ENCODE measurements at regions not wholly inside any gene's neighbourhood (a gene's known extent, or its start where the extent isn't known, plus 50 kb on each side); places are given as distances from the start of the nearest gene placed in this dataset.

DNA sequence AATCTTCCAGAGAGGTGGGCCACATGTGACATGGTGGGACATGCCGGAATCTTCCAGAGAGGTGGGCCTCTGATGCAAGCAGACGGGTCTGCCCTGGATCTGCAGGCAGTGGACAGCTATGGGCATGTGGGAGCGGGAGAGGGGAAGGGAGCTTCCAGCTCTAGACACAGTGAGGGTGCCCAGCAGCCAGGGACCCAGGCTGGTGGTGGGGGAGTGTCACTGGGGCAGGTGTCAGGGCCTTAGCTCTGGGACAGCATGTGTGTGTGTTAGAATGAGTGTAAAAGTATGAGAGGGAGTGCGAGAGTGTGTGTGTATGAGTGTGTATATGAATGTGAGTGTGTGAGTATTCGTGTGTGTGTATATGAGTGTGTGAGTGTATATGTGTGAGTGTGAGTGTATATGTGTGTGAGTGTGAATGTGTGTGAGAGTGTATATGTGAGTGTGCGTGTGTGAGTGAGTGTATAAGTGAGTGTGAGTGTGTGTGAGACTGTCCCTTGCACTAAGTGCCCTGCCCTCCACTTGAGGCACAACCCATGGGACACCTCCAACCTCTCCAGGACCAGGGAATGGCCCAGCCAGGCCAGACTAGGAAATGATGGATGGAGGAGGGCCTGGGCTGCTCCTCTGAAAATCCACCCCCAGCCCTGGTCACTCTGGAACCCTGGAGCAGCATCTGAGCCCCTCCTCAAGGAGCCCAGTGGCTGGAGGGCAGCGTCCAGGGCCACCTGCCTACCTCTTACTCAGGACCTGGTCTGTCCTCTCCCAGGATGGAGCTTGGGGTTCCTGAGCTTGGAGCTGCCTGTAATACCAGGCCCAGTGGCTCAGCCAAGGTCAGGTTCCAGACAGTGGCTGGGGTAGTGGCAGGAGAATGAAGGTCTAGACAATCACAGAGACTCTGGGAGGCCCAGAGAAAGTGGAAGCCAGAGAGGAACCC lies 122.2 kb downstream of the C9orf50 start:
- H3K9ac ChIP-seq (replicated peaks; ENCODE audit: extremely low read depth, insufficient read depth, low read length): no peak overlapping the region
- POLR2A ChIA-PET: interaction anchor here (2.2 kb wide), 1 partner anchor 321 kb away, joined by 24 read pairs; the partner anchor contains the start of gene IER5L
- no peaks in the 10 kb centered on the region for H3K79me2 ChIP-seq (ENCODE audit: control insufficient read depth, insufficient read depth, low read length)
- H3K36me3 ChIP-seq (ENCODE audit: control insufficient read depth in 2 of 2, extremely low read depth in 1 of 2, insufficient read depth in 2 of 2, low read length in 2 of 2): peaks cover 0 to 2% of the 10 kb centered on the region in 2 experiments
- CTCF ChIA-PET: no interaction called here
- no peaks in the 10 kb centered on the region for H3K27me3 ChIP-seq (ENCODE audit: control insufficient read depth in 2 of 2, insufficient read depth in 2 of 2, low read length in 2 of 2)
- dilution Hi-C loops (cut with MboI; ENCODE audit: extremely low pct_ligation_motif_present, low sequenced_read_pairs) (no loop called here), intact Hi-C loops (cut with micrococcal nuclease) (no loop called here)
- H3K9me3 ChIP-seq (replicated peaks; ENCODE audit: control insufficient read depth, insufficient read depth, low read length): no peaks in the 10 kb centered on the region
- H4K20me1 ChIP-seq (replicated peaks; ENCODE audit: control insufficient read depth, extremely low read depth, insufficient read depth, low read length): no peaks in the 10 kb centered on the region
- no TSS peak for BruUV-seq (replicated peaks)
- H2AFZ ChIP-seq (ENCODE audit: low read depth, low read length): no peak overlapping the region
- no peak for DNase-seq (ENCODE audit: low read depth, low spot score)
- no peaks in the 10 kb centered on the region for H3K9me1 ChIP-seq (replicated peaks; ENCODE audit: control insufficient read depth, extremely low read depth, insufficient read depth, low read length)
- H3K4me2 ChIP-seq (ENCODE audit: insufficient read depth, low read length): no peak overlapping the region
- no peak overlapping the region for H3K4me3 ChIP-seq (replicated peaks in 1 of 3; ENCODE audit: insufficient read depth in 1 of 3, low read depth in 1 of 3, low read length in 3 of 3)
- H3K4me1 ChIP-seq (ENCODE audit: control insufficient read depth, extremely low read depth, insufficient read depth, low read length): peaks cover 21% of the 10 kb centered on the region
- FAIRE-seq: no peak
- H3K27ac ChIP-seq (ENCODE audit: insufficient read depth, low read depth, low read length): no peak overlapping the region
- TF ChIP-seq POLR2AphosphoS5 (IDR thresholded peaks at IDR 0.05; ENCODE audit: insufficient read depth, low read depth, low read length) (no peak), GATA2 (IDR thresholded peaks at IDR 0.05; ENCODE audit: insufficient read depth, insufficient read length, low read depth, low read length) (no peak), EZH2 (IDR thresholded peaks at IDR 0.05; ENCODE audit: borderline replicate concordance, low read depth, low read length, severe bottlenecking) (no peak), MYC (IDR thresholded peaks at IDR 0.05; ENCODE audit: low read depth, low read length) (no peak), POLR2A (IDR thresholded peaks at IDR 0.05; ENCODE audit: low read depth, low read length) (no peak), JUN (IDR thresholded peaks at IDR 0.05; ENCODE audit: borderline replicate concordance, insufficient read depth, insufficient read length, low read depth) (no peak), FOS (IDR thresholded peaks at IDR 0.05; ENCODE audit: borderline replicate concordance, insufficient read depth, low read length) (no peak)
- TF ChIP-seq, protein P1, sequence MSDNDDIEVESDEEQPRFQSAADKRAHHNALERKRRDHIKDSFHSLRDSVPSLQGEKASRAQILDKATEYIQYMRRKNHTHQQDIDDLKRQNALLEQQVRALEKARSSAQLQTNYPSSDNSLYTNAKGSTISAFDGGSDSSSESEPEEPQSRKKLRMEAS (IDR thresholded peaks at IDR 0.05; ENCODE audit: insufficient read depth, insufficient read length): no peak
- TF ChIP-seq, protein P2, sequence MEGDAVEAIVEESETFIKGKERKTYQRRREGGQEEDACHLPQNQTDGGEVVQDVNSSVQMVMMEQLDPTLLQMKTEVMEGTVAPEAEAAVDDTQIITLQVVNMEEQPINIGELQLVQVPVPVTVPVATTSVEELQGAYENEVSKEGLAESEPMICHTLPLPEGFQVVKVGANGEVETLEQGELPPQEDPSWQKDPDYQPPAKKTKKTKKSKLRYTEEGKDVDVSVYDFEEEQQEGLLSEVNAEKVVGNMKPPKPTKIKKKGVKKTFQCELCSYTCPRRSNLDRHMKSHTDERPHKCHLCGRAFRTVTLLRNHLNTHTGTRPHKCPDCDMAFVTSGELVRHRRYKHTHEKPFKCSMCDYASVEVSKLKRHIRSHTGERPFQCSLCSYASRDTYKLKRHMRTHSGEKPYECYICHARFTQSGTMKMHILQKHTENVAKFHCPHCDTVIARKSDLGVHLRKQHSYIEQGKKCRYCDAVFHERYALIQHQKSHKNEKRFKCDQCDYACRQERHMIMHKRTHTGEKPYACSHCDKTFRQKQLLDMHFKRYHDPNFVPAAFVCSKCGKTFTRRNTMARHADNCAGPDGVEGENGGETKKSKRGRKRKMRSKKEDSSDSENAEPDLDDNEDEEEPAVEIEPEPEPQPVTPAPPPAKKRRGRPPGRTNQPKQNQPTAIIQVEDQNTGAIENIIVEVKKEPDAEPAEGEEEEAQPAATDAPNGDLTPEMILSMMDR (IDR thresholded peaks at IDR 0.05; ENCODE audit: extremely low read depth in 1 of 2, insufficient read depth in 1 of 2, low read depth in 1 of 2, low read length in 2 of 2): no peak

Data from endothelial cell of umbilical vein (primary cell).